Aorta (tissue), 5 donors: ENCODE measurements at regions not wholly inside any gene's neighbourhood (a gene's known extent, or its start where the extent isn't known, plus 50 kb on each side); places are given as distances from the start of the nearest gene placed in this dataset.

Source experiments
- ATAC-seq: fragments of 200-7000 bp; cut with Tn5 transposase; one replicate; pipeline ENCODE4 v1.9.1; 2022; ENCODE audit warnings: moderate library complexity; ENCODE audit not compliant: low FRiP score
- DNase-seq, 2 donors: peaks; one replicate each; pipeline ENCODE4 v3.0.0-alpha.2; 2020
- H3K27ac ChIP-seq, 2 donors: one replicate each; pipeline ENCODE4 v1.5.1; 2013; ENCODE audit warnings: low read length in 2 of 2, mild to moderate bottlenecking in 2 of 2, moderate library complexity in 2 of 2, control low read depth in 1 of 2, inconsistent platforms in 1 of 2, low read depth in 1 of 2
- H3K27me3 ChIP-seq, 2 donors: one replicate each; pipeline ENCODE4 v1.6.1; 2013; ENCODE audit warnings: control low read depth in 1 of 2, low read length in 1 of 2, mild to moderate bottlenecking in 1 of 2, moderate library complexity in 1 of 2; ENCODE audit not compliant: insufficient read depth in 2 of 2, control insufficient read depth in 1 of 2
- H3K36me3 ChIP-seq, 2 donors: one replicate each; pipeline ENCODE4 v1.6.1; 2013; ENCODE audit warnings: control low read depth in 1 of 2, low read length in 1 of 2, mild to moderate bottlenecking in 1 of 2; ENCODE audit not compliant: insufficient read depth in 2 of 2, control insufficient read depth in 1 of 2
- H3K4me1 ChIP-seq, 2 donors: one replicate each; pipeline ENCODE4 v1.6.1; 2013; ENCODE audit warnings: low read length in 2 of 2, control low read depth in 1 of 2, mild to moderate bottlenecking in 1 of 2, moderate library complexity in 1 of 2; ENCODE audit not compliant: insufficient read depth in 2 of 2, control insufficient read depth in 1 of 2
- H3K4me3 ChIP-seq, 2 donors: one replicate each; pipeline ENCODE4 v1.5.1; 2013; ENCODE audit warnings: low read length in 2 of 2, control low read depth in 1 of 2, mild to moderate bottlenecking in 1 of 2
- H3K9me3 ChIP-seq: one replicate; pipeline ENCODE4 v1.6.1; 2013; ENCODE audit warnings: mild to moderate bottlenecking, low read length; ENCODE audit not compliant: control insufficient read depth
- WGBS, 2 donors: extraction: QIAGEN DNeasy Blood & Tissue Kit; methylation state at CpG; one replicate each; pipeline ENCODE4 v1.1.7; 2013; 5-methylcytosine and 5-hydroxymethylcytosine counted together
- intact Hi-C, 2 donors: fragments of 100-400 bp; cut with DNase I; formaldehyde crosslinking; loops; one replicate each; pipeline versions ENCODE4 v1.14.2 to v1.15.0; 2022
- donor health status: healthy with polysubstance abuse.
- donor health status: Bipolar disorder and iron deficiency.
- donor health status: DM: no; HTN: no; CAD: no.
- donor health status: DM: no; HTN: no; CAD: no.
- donor health status: DM: yes; HTN: yes; CAD: no.

DNA sequence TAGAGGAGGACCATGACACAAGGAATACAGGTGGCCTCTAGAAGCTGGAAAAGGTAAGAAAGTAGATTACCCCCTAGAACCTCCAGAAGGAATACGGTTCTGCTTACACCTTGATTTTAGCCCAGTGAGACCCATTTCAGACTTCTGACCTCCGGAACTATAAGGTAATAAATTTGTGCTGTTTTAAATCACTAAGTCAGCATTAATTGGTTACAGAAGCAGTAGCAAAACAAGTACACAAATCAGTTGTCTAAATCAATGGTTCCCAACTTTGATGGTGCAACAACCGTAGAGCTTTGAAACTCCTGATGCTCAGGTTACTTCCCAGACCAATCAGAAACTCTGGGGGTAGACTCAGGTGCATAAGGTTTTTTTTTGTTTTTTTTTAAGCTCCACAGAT is 113.6 kb downstream of the RTL9 start:
- Histone ChIP-seq H3K27me3 (no peaks in the 10 kb centered on the region), H3K4me3 (no peak overlapping the region), H3K9me3 (no peaks in the 10 kb centered on the region), H3K4me1 (no peaks in the 10 kb centered on the region), H3K36me3 (no peaks in the 10 kb centered on the region), H3K27ac (no peak overlapping the region)
- WGBS, 2 donors: 81 to 91% methylated on average over 3 of the region's 3 CpGs
- no peak for ATAC-seq
- no peak for DNase-seq
- intact Hi-C loops: no loop called here

DNA sequence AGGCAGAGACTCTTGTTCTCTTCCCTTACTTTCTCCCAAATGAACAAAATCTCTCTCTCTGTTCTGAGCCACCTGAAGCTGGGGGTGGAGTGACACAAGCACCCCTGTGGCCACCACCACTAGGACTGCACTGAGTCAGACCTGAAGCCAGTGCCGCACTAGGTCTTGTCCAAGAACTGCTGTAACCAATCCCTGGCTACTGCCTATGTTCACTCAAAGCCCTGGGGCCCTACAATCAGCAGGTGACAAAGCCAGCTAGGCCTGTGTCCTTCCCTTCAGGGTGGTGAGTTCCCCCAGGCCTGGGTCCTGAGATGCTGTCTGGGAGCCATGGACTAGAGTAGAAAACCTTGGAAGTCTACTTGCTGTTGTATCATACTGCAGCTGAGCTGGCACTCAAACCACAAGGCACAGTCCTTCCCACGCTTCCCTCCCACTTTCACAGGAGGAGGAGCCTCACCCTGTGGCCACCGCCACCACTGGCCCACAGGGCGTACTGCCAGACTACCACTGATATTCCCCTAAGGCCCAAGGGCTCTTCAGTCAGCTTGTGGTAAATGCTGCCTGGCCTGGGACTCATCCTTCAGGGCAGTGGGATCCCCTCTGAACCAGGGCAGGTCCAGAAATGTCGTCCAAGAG is 119.1 kb downstream of the RTL9 start:
- H3K27ac ChIP-seq: no peak overlapping the region
- H3K4me3 ChIP-seq: no peak overlapping the region
- no peaks in the 10 kb centered on the region for H3K36me3 ChIP-seq
- intact Hi-C loops: no loop called here
- no peaks in the 10 kb centered on the region for H3K4me1 ChIP-seq
- H3K27me3 ChIP-seq: no peaks in the 10 kb centered on the region
- WGBS, 2 donors: 71 to 80% methylated on average over 5 of the region's 5 CpGs
- DNase-seq: no peak
- ATAC-seq: no peak
- H3K9me3 ChIP-seq: no peaks in the 10 kb centered on the region

DNA sequence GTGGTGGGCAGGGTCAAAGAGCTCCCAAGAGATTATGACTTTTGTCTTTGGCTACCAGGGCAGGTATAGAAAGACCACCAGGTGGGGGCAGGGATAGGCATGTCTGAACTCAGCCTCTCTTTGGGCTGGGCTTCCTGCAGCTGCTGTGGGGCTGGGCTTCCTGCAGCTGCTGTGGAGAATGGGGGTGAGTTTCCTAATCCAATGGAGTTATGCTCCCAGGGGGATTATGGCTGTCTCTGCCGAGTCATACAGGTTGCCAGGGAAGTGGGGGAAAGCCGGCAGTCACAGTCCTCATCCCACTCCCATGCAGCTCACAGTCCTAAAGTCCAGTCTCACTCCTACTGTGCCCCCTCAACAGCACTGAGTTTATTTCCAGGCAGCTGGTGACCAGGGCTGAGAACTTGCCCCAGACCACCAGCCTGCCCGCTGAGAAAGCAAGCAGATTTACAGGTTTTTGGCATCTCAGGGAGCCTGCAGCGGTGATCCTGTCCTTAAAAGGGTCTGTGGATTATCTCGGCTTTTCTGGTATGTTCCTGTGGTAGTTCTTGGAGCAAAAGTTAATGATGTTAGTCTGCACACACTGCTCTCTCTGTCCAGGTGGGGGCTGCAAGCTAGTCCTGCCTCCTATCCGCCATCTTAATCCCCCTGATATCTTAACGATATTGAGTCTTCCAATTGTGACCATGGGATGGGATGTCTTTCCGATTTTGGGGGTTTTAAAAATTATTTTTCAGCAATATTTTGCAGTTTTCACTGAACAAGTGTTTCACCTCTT is 133.4 kb downstream of the RTL9 start:
- intact Hi-C loops: no loop called here
- 73 to 74% methylated on average over 8 of the region's 8 CpGs for WGBS, 2 donors

DNA sequence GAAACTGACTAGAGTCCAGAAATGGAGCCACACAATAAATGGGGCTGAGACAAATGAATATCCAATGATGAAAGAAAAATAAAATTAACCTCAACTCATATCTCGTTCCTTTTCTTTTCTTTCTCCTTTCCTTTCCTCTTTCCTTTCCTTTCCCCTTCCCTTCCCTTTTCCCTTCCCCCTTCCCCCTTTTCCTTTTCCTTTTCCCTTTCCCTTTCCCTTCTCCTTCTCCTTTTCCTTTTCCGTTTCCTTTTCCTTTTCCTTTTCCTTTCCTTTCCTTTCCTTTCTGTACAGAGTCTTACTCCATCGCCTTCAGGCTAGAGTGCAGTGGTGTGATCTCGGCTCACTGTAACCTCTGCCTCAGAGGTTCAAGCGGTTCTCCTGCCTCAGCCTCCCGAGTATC is 146.3 kb downstream of the RTL9 start:
- Histone ChIP-seq H3K27ac (no peak overlapping the region), H3K4me3 (no peak overlapping the region), H3K9me3 (no peaks in the 10 kb centered on the region), H3K4me1 (no peaks in the 10 kb centered on the region), H3K27me3 (no peaks in the 10 kb centered on the region), H3K36me3 (no peaks in the 10 kb centered on the region)
- no peak for ATAC-seq
- no peak for DNase-seq
- WGBS, 2 donors: 72 to 88% methylated on average over 6 of the region's 6 CpGs
- intact Hi-C loops: no loop called here

More for the DNA sequence above, 133.4 kb downstream of the RTL9 start:
- ATAC-seq (no peak), DNase-seq (no peak)
- Histone ChIP-seq H3K9me3 (no peaks in the 10 kb centered on the region), H3K27me3 (no peaks in the 10 kb centered on the region), H3K4me3 (no peak overlapping the region), H3K36me3 (no peaks in the 10 kb centered on the region), H3K4me1 (no peaks in the 10 kb centered on the region), H3K27ac (no peak overlapping the region)

DNA sequence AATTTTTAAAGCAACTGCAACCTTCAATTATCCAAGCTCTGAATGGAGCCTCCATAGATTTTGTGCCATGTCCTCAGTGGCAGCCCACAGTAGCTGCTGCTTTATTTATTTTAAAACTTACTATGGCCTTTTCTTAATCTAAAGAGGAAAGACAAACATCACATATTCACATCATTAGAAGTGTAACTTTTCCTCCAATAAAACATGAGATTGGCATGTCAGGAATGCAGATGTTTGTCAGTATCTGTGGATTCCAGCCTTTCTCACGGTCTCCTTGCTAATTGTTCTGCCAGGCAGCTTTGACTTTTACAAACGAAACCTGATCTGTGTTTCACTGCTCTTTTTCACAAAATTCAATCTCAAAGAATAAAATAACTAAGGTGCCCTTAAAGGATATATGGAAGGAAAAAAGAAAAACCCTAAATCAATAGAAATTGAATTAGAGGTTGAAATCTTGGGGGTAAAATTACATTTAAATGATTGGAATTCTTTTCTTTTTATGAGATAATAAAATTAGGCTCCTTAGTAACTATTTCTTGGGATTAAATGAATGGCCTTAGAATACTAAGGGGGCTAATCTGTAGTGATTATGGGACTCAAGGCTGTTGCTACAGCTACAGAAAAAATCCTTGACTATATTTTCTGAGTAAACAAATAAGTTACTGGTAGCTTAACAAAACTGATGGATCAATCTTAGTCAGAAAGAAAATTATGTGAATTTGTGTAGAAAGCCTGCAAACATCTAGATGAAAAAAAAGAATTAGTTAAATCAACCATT is 151.3 kb downstream of the RTL9 start:
- 12 to 22% methylated on average over 2 of the region's 2 CpGs for WGBS, 2 donors
- H3K27ac ChIP-seq: no peak overlapping the region
- intact Hi-C loops: no loop called here

DNA sequence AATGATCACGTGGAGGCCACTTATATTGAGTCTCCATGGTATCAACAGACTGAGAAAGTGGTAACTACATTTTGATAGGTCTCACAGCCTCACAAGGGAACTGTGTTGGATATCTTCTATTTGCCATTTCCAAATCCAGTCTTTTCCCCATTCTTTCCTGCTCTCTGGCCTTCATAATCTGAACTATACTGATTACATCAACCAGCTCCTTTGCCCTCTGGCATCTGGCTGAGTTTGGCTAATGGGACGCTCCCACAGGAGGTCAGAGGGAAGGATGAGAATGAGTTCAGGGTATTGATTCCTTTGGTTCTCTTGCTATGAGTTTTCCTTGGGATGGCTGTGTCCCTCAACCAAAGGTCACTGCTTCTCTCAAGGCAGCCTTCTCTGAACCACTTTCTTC is 152.6 kb downstream of the RTL9 start:
- intact Hi-C loops: no loop called here
- DNase-seq (no peak), ATAC-seq (no peak)
- Histone ChIP-seq H3K4me3 (no peak overlapping the region), H3K9me3 (no peaks in the 10 kb centered on the region), H3K27me3 (no peaks in the 10 kb centered on the region), H3K4me1 (no peaks in the 10 kb centered on the region), H3K36me3 (no peaks in the 10 kb centered on the region), H3K27ac (no peak overlapping the region)
- WGBS, 2 donors: 60 to 78% methylated on average over 2 of the region's 2 CpGs

More for the DNA sequence above, 151.3 kb downstream of the RTL9 start:
- H3K4me3 ChIP-seq: no peak overlapping the region
- no peaks in the 10 kb centered on the region for H3K4me1 ChIP-seq
- ATAC-seq: no peak
- DNase-seq: no peak
- H3K36me3 ChIP-seq: no peaks in the 10 kb centered on the region
- H3K27me3 ChIP-seq: no peaks in the 10 kb centered on the region
- H3K9me3 ChIP-seq: no peaks in the 10 kb centered on the region

DNA sequence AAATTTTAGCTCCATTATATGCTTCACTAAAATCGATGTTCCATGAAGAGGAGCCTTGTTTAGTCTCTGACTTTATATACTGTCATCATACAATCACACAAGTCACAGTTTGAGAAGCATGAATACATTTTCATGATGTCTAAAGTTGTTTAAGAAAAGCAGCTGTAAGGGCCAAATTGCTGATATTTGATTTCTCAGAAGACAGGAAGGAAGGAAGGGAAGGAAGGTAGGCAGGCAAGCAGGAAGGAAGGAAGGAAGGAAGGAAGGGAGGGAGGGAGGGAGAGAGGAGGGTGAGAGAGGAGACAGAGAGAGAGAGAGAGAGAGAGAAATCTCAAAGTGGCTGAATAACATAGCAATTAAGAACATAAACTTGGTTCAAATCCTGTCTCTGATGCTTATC is 153.7 kb downstream of the RTL9 start:
- Histone ChIP-seq H3K36me3 (no peaks in the 10 kb centered on the region), H3K27me3 (no peaks in the 10 kb centered on the region), H3K4me1 (no peaks in the 10 kb centered on the region), H3K9me3 (no peaks in the 10 kb centered on the region), H3K27ac (no peak overlapping the region), H3K4me3 (no peak overlapping the region)
- intact Hi-C loops: no loop called here
- DNase-seq: no peak
- 64 to 82% methylated on average over 1 of the region's 1 CpG for WGBS, 2 donors
- no peak for ATAC-seq

DNA sequence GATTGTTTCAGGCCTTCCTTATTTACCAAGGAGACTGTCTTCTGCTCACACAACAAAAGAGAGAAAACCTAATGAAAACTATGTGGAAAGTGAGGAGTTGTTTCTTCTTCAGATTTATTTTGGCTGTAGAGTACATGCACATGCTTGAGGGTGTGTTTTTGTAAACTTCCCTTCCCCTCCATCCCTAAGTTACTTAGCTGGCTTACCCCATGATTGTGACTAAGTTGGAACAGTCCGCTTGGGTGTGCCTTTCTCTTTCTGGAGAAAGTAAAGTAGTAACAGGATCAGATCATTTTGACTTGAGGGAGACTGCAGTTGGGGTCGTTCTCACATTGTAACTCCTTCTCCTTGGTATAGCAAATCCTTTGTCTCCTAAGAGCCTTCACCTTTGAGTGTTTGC is 155.9 kb downstream of the RTL9 start:
- no peaks in the 10 kb centered on the region for H3K27me3 ChIP-seq
- no peaks in the 10 kb centered on the region for H3K36me3 ChIP-seq
- H3K9me3 ChIP-seq: no peaks in the 10 kb centered on the region
- intact Hi-C loops: no loop called here
- 58 to 79% methylated on average over 2 of the region's 2 CpGs for WGBS, 2 donors
- DNase-seq (no peak), ATAC-seq (no peak)
- H3K27ac ChIP-seq: no peak overlapping the region
- no peaks in the 10 kb centered on the region for H3K4me1 ChIP-seq
- no peak overlapping the region for H3K4me3 ChIP-seq
